A549 (cell line): ENCODE measurements at regions not wholly inside any gene's neighbourhood (a gene's known extent, or its start where the extent isn't known, plus 50 kb on each side); places are given as distances from the start of the nearest gene placed in this dataset.

Experiments used
- ATAC-seq, 2 experiments: fragments of 200-7000 bp in 1 of 2; fragments of >200 bp in 1 of 2; cut with Nextera tagmentation in 1 of 2; cut with Tn5 transposase in 1 of 2; 3 replicates each; pipeline versions ENCODE4 v1.8.0 to v1.9.1; 2018 to 2020; ENCODE audit warnings: mild to moderate bottlenecking in 1 of 2, moderate library complexity in 1 of 2
- CTCF ChIA-PET: fragments of 300-600 bp; sonication (Branson Sonifier 250); formaldehyde crosslinking; extraction: SDS; loops from one replicate; lab custom pipeline; 2021; ENCODE audit warnings: antibody characterized with exemption, inconsistent platforms; lab: Yijun Ruan, JAX
- POLR2A ChIA-PET: fragments of 350-600 bp; formaldehyde crosslinking; extraction: SDS; loops from one replicate; lab custom pipeline; 2021; ENCODE audit warnings: antibody characterized with exemption, inconsistent platforms; lab: Yijun Ruan, JAX
- DNase-seq, 2 experiments: peaks; one replicate each; pipeline versions ENCODE4 v3.0.0 to v3.0.0-alpha.2; 2011 to 2016; ENCODE audit warnings: low read depth in 1 of 2, low spot score in 1 of 2
- FAIRE-seq: peaks from 2 replicates; lab custom pipeline; 2011; peaks lifted over from hg19 to GRCh38; lab: Jason Lieb, UNC
- H3K27ac ChIP-seq, 2 experiments: fragments of >200 bp; sonication (Bioruptor Twin); formaldehyde crosslinking; 3 replicates each; pipeline ENCODE4 v1.5.1; 2016 to 2017
- H3K4me1 ChIP-seq: fragments of >200 bp; sonication (Bioruptor Twin); formaldehyde crosslinking; 3 replicates; pipeline ENCODE4 v1.6.1; 2016
- H3K4me2 ChIP-seq: fragments of >200 bp; sonication (Bioruptor Twin); formaldehyde crosslinking; 3 replicates; pipeline ENCODE4 v1.6.1; 2016
- H3K4me3 ChIP-seq: fragments of >200 bp; sonication (Bioruptor Twin); formaldehyde crosslinking; 3 replicates; pipeline ENCODE4 v1.5.1; 2016
- H3K9me3 ChIP-seq: fragments of >200 bp; sonication (Bioruptor Twin); formaldehyde crosslinking; 3 replicates; pipeline ENCODE4 v1.6.1; 2016
- CBX2 ChIP-seq: fragments of 200-600 bp; sonication (generic); IDR thresholded peaks from 2 replicates; pipeline ENCODE4 v1.6.1; 2016; ENCODE audit warnings: low read depth, mild to moderate bottlenecking, borderline replicate concordance
- CBX8 ChIP-seq: fragments of 200-600 bp; sonication (generic); IDR thresholded peaks from 2 replicates; pipeline ENCODE4 v1.6.1; 2016
- CEBPB ChIP-seq, 2 experiments: fragments of >200 bp in 1 of 2; sonication (Bioruptor Twin) in 1 of 2; formaldehyde crosslinking in 1 of 2; IDR thresholded peaks; 2 replicates each; pipeline ENCODE4 v1.6.1; 2012 to 2016
- CHD2 ChIP-seq: fragments of 150-350 bp; IDR thresholded peaks from 2 replicates; pipeline ENCODE4 v1.6.1; 2014; ENCODE audit warnings: low read length; ENCODE audit not compliant: partially characterized antibody
- EHMT2 ChIP-seq: fragments of 200-600 bp; sonication (generic); IDR thresholded peaks from 2 replicates; pipeline ENCODE4 v1.6.1; 2016; ENCODE audit warnings: antibody characterized with exemption, low read depth, mild to moderate bottlenecking, moderate library complexity
- FOXS1 ChIP-seq: fragments of 250-450 bp; sonication (Bioruptor Pico); IDR thresholded peaks from 2 replicates; pipeline ENCODE4 v1.5.0; 2020; ENCODE audit warnings: mild to moderate bottlenecking, moderate library complexity
- HOXB13 ChIP-seq: fragments of 250-450 bp; sonication (Bioruptor Pico); IDR thresholded peaks from 2 replicates; pipeline ENCODE4 v1.5.0; 2020; ENCODE audit warnings: low read depth, mild to moderate bottlenecking, moderate library complexity
- JUN ChIP-seq, 2 experiments: fragments of >200 bp; sonication (Bioruptor Twin); formaldehyde crosslinking; IDR thresholded peaks; 2 replicates in 1 of 2; 3 replicates in 1 of 2; pipeline ENCODE4 v1.6.1; 2016 to 2017
- MAFK ChIP-seq: fragments of 450-650 bp; IDR thresholded peaks from 2 replicates; pipeline ENCODE4 v1.6.1; 2014; ENCODE audit not compliant: partially characterized antibody
- MAZ ChIP-seq: fragments of 150-350 bp; IDR thresholded peaks from 2 replicates; pipeline ENCODE4 v1.6.1; 2014; ENCODE audit warnings: antibody characterized with exemption, low read depth, low read length, borderline replicate concordance
- MYC ChIP-seq: IDR thresholded peaks from 2 replicates; pipeline ENCODE4 v1.6.1; 2012; ENCODE audit warnings: mild to moderate bottlenecking, inconsistent platforms, low read length, improper control_type of control experiment, borderline replicate concordance
- NPAS2 ChIP-seq: fragments of 250-450 bp; sonication (Bioruptor Pico); IDR thresholded peaks from 2 replicates; pipeline ENCODE4 v1.8.0; 2022; ENCODE audit warnings: mild to moderate bottlenecking, moderate library complexity, borderline replicate concordance
- POLR2A ChIP-seq: IDR thresholded peaks from 2 replicates; pipeline ENCODE4 v1.6.1; 2012; ENCODE audit warnings: mild to moderate bottlenecking, low read length
- POLR2AphosphoS2 ChIP-seq: conservative IDR thresholded peaks from 2 replicates; pipeline ENCODE4 v1.6.1; 2012; ENCODE audit warnings: low read length, improper control_type of control experiment, inconsistent platforms
- RAD21 ChIP-seq, 2 experiments: fragments of >200 bp in 1 of 2; sonication (Bioruptor Twin) in 1 of 2; formaldehyde crosslinking in 1 of 2; IDR thresholded peaks in 1 of 2; conservative IDR thresholded peaks in 1 of 2; 2 replicates in 1 of 2; 3 replicates in 1 of 2; pipeline ENCODE4 v1.6.1; 2012 to 2018; ENCODE audit warnings: inconsistent platforms in 1 of 2
- RCOR1 ChIP-seq: fragments of 150-350 bp; IDR thresholded peaks from 2 replicates; pipeline ENCODE4 v1.6.1; 2014; ENCODE audit warnings: antibody characterized with exemption, low read length, low read depth
- TFCP2L1 ChIP-seq: fragments of 250-450 bp; sonication (Bioruptor Pico); IDR thresholded peaks from 2 replicates; pipeline ENCODE4 v1.5.0; 2021; ENCODE audit warnings: mild to moderate bottlenecking
- TP53 ChIP-seq: fragments of 250-450 bp; sonication (Bioruptor Pico); IDR thresholded peaks from 2 replicates; pipeline ENCODE4 v1.5.0; 2021; ENCODE audit warnings: mild to moderate bottlenecking, moderate library complexity
- ZFP36 ChIP-seq: fragments of 450-650 bp; IDR thresholded peaks from 2 replicates; pipeline ENCODE4 v1.6.1; 2014; ENCODE audit warnings: borderline replicate concordance; ENCODE audit not compliant: partially characterized antibody
- WGBS: methylation state at CpG from one replicate; pipeline ENCODE4 v1.1.6; 2017; ENCODE audit errors: missing lambda C conversion rate; 5-methylcytosine and 5-hydroxymethylcytosine counted together
- TF ChIP-seq, protein P1 (sequence below): fragments of 450-650 bp; IDR thresholded peaks from 2 replicates; pipeline ENCODE4 v1.6.1; 2014; ENCODE audit warnings: antibody characterized with exemption
- TF ChIP-seq, protein P2 (sequence below): IDR thresholded peaks from 2 replicates; pipeline ENCODE4 v1.6.1; 2012
- TF ChIP-seq, protein P3 (sequence below): fragments of 250-450 bp; sonication (Bioruptor Pico); IDR thresholded peaks from 2 replicates; pipeline ENCODE4 v1.5.0; 2021; ENCODE audit warnings: mild to moderate bottlenecking, moderate library complexity, borderline replicate concordance
- TF ChIP-seq, protein P4 (sequence below): fragments of 150-350 bp; IDR thresholded peaks from 2 replicates; pipeline ENCODE4 v1.6.1; 2014; ENCODE audit warnings: low read depth, mild to moderate bottlenecking, low read length

DNA sequence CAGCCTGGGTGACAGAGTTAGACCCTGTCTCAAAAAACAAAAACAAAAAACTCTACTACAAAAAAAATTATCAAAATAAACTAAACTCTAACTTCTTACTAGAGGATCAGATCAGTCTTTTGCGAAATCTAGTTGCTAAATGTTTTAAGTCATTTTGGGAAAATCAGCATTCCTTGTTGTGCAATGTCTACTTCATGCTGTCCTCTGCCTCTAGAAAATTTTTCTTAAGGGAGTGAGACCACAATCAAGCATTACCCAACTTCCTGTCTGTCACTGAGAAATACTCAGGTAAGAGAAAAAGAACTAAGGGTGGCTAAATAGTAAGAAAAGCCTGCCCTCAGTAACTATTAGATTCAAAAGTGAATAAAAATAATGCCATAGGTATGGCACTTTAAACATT is 67.2 kb upstream of the FOXD3 start:
- POLR2A ChIA-PET, result no interaction called here

DNA sequence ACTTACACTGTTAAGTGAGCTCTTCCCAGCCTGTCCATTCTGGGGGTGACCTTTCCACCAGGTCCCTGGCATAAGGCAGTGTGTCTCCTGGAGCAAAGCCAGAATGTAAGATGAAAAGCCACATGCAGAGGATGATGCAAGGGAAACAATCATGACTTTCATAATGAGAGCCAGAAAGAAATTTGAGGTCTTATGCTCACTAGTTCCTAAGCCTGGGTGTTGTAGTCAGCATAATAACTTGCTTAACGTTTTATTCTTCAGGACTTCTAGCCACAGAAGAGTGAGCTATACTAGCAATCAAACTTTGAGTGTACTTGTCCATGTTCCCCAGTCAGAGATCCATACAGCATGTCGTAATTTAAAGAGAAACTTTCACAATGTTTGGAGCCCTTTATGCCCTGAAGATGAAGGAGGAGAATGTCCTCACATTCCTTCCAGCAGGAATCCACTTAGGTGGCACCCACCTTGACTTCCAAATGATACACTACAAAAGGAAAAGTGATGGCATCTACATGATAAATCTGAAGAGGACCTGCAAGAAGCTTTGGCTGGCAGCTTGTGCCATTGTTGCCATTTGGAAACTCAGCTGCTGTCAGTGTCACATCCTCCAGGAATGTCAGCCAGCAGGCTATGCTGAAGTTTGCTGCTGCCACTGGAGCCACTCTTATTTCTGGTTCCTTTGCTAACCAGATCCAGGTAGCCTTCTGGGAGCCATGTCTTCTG is 60.5 kb upstream of the FOXD3 start:
- 0 out of 3 replicates have a peak, but pooled peaks cover 7% of the 10 kb centered on the region for H3K4me1 ChIP-seq

More for the DNA sequence above, 67.2 kb upstream of the FOXD3 start:
- TF ChIP-seq EHMT2 (no peak), MAZ (no peak), RAD21 (conservative IDR thresholded peaks at IDR 0.05 in 1 of 2, IDR thresholded peaks at IDR 0.05 in 1 of 2) (no peak), ZFP36 (no peak), POLR2A (no peak), CBX8 (no peak), NPAS2 (CRISPR knock-in tag) (no peak), TFCP2L1 (CRISPR knock-in tag) (no peak), FOXS1 (CRISPR knock-in tag) (no peak)
- TF ChIP-seq, protein P1, sequence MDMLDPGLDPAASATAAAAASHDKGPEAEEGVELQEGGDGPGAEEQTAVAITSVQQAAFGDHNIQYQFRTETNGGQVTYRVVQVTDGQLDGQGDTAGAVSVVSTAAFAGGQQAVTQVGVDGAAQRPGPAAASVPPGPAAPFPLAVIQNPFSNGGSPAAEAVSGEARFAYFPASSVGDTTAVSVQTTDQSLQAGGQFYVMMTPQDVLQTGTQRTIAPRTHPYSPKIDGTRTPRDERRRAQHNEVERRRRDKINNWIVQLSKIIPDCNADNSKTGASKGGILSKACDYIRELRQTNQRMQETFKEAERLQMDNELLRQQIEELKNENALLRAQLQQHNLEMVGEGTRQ, result no peak
- TF ChIP-seq, all 56 proteins: peak for 0
- no peak overlapping the region for H3K4me2 ChIP-seq
- H3K4me1 ChIP-seq, result no peaks in the 10 kb centered on the region
- 19% methylated on average over 1 of the region's 1 CpG for WGBS
- ATAC-seq (no peak), FAIRE-seq (no peak), DNase-seq (no peak)
- H3K4me3 ChIP-seq, result no peak overlapping the region
- CTCF ChIA-PET, result no interaction called here
- no peak overlapping the region for H3K27ac ChIP-seq
- H3K9me3 ChIP-seq, result no peaks in the 10 kb centered on the region

DNA sequence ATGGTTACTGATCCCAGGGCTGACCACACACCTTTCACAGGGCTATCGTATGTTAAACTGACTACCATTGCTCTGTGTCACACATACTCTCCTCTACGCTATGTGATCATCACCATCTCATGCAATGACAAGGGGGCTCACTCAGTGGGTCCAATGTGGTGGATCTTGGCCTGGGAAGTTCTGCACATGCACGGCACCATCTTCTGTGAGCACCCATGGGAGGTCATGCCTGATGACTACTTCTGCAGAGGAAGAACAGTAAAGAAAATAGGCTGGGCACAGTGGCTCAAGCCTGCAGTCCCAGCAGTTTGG is 60.0 kb upstream of the FOXD3 start:
- TF ChIP-seq, protein P2, sequence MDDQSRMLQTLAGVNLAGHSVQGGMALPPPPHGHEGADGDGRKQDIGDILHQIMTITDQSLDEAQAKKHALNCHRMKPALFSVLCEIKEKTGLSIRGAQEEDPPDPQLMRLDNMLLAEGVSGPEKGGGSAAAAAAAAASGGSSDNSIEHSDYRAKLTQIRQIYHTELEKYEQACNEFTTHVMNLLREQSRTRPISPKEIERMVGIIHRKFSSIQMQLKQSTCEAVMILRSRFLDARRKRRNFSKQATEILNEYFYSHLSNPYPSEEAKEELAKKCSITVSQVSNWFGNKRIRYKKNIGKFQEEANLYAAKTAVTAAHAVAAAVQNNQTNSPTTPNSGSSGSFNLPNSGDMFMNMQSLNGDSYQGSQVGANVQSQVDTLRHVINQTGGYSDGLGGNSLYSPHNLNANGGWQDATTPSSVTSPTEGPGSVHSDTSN, result no peak
- TF ChIP-seq CBX8 (no peak), TP53 (CRISPR knock-in tag) (no peak), HOXB13 (CRISPR knock-in tag) (no peak), MYC (no peak), MAFK (no peak), POLR2AphosphoS2 (no peak), RCOR1 (no peak), CHD2 (no peak), EHMT2 (no peak), CEBPB (IDR thresholded peaks at IDR 0.05) (no peak), TFCP2L1 (CRISPR knock-in tag) (no peak)
- TF ChIP-seq, protein P3, sequence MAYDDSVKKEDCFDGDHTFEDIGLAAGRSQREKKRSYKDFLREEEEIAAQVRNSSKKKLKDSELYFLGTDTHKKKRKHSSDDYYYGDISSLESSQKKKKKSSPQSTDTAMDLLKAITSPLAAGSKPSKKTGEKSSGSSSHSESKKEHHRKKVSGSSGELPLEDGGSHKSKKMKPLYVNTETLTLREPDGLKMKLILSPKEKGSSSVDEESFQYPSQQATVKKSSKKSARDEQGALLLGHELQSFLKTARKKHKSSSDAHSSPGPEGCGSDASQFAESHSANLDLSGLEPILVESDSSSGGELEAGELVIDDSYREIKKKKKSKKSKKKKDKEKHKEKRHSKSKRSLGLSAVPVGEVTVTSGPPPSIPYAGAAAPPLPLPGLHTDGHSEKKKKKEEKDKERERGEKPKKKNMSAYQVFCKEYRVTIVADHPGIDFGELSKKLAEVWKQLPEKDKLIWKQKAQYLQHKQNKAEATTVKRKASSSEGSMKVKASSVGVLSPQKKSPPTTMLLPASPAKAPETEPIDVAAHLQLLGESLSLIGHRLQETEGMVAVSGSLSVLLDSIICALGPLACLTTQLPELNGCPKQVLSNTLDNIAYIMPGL (CRISPR knock-in tag), result no peak
- H3K4me1 ChIP-seq, result 0 out of 3 replicates have a peak, but pooled peaks cover 7% of the 10 kb centered on the region
- H3K4me3 ChIP-seq, result no peak overlapping the region
- 42% methylated on average over 2 of the region's 3 CpGs for WGBS
- ChIA-PET CTCF (interaction anchor here (0.6 kb wide), 1 partner anchor 362 kb away, joined by 5 read pairs; no protein-coding TSS in a partner anchor), POLR2A (no interaction called here)
- ATAC-seq, result no peak
- no peak for FAIRE-seq
- H3K9me3 ChIP-seq, result no peaks in the 10 kb centered on the region
- DNase-seq, result no peak
- no peak overlapping the region for H3K4me2 ChIP-seq
- no peak overlapping the region for H3K27ac ChIP-seq

More for the DNA sequence above, 60.5 kb upstream of the FOXD3 start:
- Histone ChIP-seq H3K4me2 (peak overlapping the region; percentile 39), H3K4me3 (no peak overlapping the region), H3K9me3 (no peaks in the 10 kb centered on the region), H3K27ac (no peak overlapping the region)
- FAIRE-seq, result no peak
- POLR2A ChIA-PET, result no interaction called here
- TF ChIP-seq TP53 (CRISPR knock-in tag) (no peak), JUN (IDR thresholded peaks at IDR 0.05) (no peak), CBX2 (no peak), FOXS1 (CRISPR knock-in tag) (no peak), NPAS2 (CRISPR knock-in tag) (no peak), CEBPB (IDR thresholded peaks at IDR 0.05) (0 out of 4 replicates have a peak, but pooled peaks of 1 of the 2 experiments have one; percentile 11)
- TF ChIP-seq, protein P4, sequence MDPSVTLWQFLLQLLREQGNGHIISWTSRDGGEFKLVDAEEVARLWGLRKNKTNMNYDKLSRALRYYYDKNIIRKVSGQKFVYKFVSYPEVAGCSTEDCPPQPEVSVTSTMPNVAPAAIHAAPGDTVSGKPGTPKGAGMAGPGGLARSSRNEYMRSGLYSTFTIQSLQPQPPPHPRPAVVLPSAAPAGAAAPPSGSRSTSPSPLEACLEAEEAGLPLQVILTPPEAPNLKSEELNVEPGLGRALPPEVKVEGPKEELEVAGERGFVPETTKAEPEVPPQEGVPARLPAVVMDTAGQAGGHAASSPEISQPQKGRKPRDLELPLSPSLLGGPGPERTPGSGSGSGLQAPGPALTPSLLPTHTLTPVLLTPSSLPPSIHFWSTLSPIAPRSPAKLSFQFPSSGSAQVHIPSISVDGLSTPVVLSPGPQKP, result no peak
- no peak for DNase-seq
- 14% methylated on average over 2 of the region's 2 CpGs for WGBS
- CTCF ChIA-PET, result no interaction called here
- no peak for ATAC-seq
